ENCODE measurements at regions not wholly inside any gene's neighbourhood (a gene's known extent, or its start where the extent isn't known, plus 50 kb on each side); places are given as distances from the start of the nearest gene placed in this dataset.
"Not testable (repeated sequence)": the region's sequence is repeated elsewhere in the genome, so short reads cannot be mapped to it uniquely, and the experiment has no call there.

- TF ChIP-seq, protein P1, sequence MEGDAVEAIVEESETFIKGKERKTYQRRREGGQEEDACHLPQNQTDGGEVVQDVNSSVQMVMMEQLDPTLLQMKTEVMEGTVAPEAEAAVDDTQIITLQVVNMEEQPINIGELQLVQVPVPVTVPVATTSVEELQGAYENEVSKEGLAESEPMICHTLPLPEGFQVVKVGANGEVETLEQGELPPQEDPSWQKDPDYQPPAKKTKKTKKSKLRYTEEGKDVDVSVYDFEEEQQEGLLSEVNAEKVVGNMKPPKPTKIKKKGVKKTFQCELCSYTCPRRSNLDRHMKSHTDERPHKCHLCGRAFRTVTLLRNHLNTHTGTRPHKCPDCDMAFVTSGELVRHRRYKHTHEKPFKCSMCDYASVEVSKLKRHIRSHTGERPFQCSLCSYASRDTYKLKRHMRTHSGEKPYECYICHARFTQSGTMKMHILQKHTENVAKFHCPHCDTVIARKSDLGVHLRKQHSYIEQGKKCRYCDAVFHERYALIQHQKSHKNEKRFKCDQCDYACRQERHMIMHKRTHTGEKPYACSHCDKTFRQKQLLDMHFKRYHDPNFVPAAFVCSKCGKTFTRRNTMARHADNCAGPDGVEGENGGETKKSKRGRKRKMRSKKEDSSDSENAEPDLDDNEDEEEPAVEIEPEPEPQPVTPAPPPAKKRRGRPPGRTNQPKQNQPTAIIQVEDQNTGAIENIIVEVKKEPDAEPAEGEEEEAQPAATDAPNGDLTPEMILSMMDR (conservative IDR thresholded peaks at IDR 0.05; ENCODE audit: low read depth, low read length), result no peak
- no peak overlapping the region for H3K4me3 ChIP-seq (ENCODE audit: low read depth, low read length)
- DNase-seq (ENCODE audit: low read depth), result peak; percentile 79
Observed at GRCh38 chr6:84635081-84635761, 129.2 kb downstream of the TBX18 start.

DNA sequence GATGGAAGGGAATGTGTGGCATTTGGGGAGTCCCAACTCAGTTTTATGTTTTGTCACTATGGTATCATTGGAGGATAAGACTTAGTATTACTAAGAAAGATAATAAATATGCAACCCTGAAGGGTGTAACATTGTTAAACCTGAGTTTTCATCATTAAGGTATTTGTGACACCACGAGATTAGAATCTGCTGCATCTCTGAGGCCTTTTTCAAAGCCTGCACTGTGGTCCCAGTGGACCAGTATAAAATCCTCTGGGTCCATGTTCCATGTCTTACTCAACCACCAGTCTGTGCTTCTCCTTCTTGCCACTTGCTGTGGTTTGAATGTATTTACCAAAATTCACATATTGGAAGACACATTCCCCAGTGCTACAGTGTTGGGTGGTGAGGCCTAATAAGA is 130.6 kb downstream of the TBX18 start:
- no peak for DNase-seq (ENCODE audit: low read depth)
- no peak overlapping the region for H3K4me3 ChIP-seq (ENCODE audit: low read depth, low read length)
- TF ChIP-seq, protein P1 (conservative IDR thresholded peaks at IDR 0.05; ENCODE audit: low read depth, low read length), result no peak

- not testable (repeated sequence) for DNase-seq (ENCODE audit: low read depth); H3K4me3 ChIP-seq (ENCODE audit: low read depth, low read length)
Observed at GRCh38 chr6:84626527-84626926, 137.9 kb downstream of the TBX18 start.

GRCh38 chr6:84625506-84625905 is 138.9 kb downstream of the TBX18 start:
- H3K4me3 ChIP-seq (ENCODE audit: low read depth, low read length), result no peak overlapping the region
- peak; percentile 59 for DNase-seq (ENCODE audit: low read depth)
- TF ChIP-seq, protein P1 (conservative IDR thresholded peaks at IDR 0.05; ENCODE audit: low read depth, low read length), result no peak

DNA sequence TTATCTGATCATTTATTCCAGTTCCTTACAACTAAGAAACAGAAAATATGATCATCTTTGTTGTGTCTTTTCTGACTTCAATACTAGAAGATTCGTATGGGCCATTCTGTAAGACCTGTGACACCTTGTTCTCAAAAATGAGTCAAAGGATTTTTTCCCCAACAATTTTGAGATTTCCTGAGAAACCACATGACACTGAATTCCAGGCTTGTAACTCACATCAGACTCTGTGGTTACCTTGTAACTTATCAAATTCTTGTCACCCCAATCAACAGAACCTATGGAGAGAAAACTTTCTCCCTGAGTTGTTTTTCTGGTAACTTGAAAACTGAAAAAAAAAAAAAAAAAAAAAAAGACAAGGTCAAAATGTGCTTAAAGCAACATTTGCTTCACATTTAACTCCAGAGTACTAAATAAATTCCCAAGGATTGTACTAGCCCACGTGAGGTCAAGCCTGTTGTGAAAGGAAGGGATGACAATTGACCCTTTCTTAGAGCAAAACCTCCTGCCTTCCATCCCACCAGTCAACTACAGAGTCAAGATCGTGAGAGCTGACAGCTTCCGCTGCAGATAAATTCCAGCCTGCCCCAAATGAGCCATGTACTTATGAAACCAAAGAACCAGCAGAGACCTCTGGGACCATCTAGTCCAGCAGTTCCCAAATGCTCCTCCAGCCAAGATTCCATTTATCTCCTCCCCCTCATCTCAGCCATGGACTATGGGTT is 140.3 kb downstream of the TBX18 start:
- H3K4me3 ChIP-seq (ENCODE audit: low read depth, low read length), result no peak overlapping the region
- peak; percentile 91 for DNase-seq (ENCODE audit: low read depth)
- TF ChIP-seq, protein P1 (conservative IDR thresholded peaks at IDR 0.05; ENCODE audit: low read depth, low read length), result no peak

DNA sequence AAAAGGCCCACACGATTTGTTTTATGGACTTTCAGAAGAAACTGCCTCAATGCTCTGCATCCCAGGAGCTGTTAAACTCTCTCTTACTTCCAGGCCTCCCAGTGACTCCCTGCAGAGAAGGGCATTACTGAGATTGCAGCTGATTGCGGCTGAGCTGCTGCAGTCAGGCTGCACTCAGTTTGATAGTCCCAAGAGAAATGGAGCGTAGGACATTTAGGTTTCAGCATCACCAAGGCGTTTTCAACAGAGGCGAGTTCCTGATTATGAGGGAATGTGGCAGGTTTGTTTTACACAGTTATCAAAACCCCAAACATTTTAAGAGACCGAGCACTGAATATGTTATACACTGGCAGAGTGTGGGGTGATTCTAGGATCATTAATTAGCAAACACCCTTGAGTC is 145.6 kb downstream of the TBX18 start:
- no peak overlapping the region for H3K4me3 ChIP-seq (ENCODE audit: low read depth, low read length)
- DNase-seq (ENCODE audit: low read depth), result peak; percentile 80
- TF ChIP-seq, protein P1 (conservative IDR thresholded peaks at IDR 0.05; ENCODE audit: low read depth, low read length), result no peak

DNA sequence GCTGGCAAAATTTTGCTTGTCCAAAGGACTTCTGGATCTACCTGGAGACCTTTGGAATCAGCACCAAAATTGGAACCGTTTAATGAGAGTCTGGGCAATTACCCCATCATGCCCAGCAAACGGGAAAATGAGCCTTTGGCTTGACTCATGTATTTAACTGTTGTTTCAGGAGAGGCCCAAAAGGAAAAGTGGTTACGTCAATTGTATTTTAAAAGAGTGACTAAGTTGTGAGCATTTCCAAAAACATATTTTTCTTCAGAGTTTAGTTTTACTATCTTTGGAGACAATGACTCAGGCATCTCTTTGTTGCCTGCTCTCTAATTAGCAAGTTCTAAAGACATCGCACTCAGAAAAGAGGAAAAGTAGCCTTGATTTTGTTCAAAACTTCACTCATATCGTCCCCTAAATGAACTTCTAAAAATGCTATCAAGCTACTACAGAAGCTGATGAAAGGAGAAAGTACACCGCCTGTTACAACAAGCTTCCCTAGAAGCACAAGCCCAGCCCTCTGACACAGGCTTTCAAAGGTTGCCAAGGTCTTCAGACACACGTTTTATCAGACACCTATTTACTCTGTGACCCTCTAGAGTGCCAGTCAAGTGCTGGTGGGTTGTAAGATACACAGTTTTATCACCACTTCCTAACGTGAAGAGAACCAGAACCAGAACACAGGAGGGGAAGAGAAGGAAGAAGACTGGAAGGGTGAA is 146.2 kb downstream of the TBX18 start:
- H3K4me3 ChIP-seq (ENCODE audit: low read depth, low read length), result no peak overlapping the region
- DNase-seq (ENCODE audit: low read depth), result peak; percentile 88
- TF ChIP-seq, protein P1 (conservative IDR thresholded peaks at IDR 0.05; ENCODE audit: low read depth, low read length), result no peak
